Adrenal gland (tissue), 5 donors: ENCODE measurements at regions not wholly inside any gene's neighbourhood (a gene's known extent, or its start where the extent isn't known, plus 50 kb on each side); places are given as distances from the start of the nearest gene placed in this dataset.

Experiments
- CTCF ChIP-seq, 6 experiments: fragments of 450-650 bp in 4 of 6; fragments of 200-600 bp in 2 of 6; sonication (generic) in 1 of 6; IDR thresholded peaks; 1 replicate in 5 of 6; 2 replicates in 1 of 6; pipeline versions ENCODE4 v1.5.1 to v1.8.0; 2016 to 2021; ENCODE audit warnings: antibody characterized with exemption in 6 of 6, mild to moderate bottlenecking in 2 of 6, moderate library complexity in 1 of 6
- POLR2A ChIP-seq, 2 donors: fragments of 450-650 bp; IDR thresholded peaks; one replicate each; pipeline ENCODE4 v1.6.1; 2017; ENCODE audit warnings: antibody characterized with exemption in 2 of 2, mild to moderate bottlenecking in 2 of 2, moderate library complexity in 1 of 2
- donor health status: DM: no; HTN: no; CAD: no.

GRCh38 chr2:83630351-83630750, 828.7 kb downstream of the SUCLG1 start:
- TF ChIP-seq CTCF (IDR thresholded peaks at IDR 0.05) (no peak), POLR2A (IDR thresholded peaks at IDR 0.05) (no peak)
